CD14-positive monocyte (primary cell): ENCODE measurements at regions not wholly inside any gene's neighbourhood (a gene's known extent, or its start where the extent isn't known, plus 50 kb on each side); places are given as distances from the start of the nearest gene placed in this dataset.
A peak's percentile ranks its signal among the peaks of the same experiment; 100 is the strongest.
"Not testable (repeated sequence)": the region's sequence is repeated elsewhere in the genome, so short reads cannot be mapped to it uniquely, and the experiment has no call there.

Source experiments
- DNase-seq, 3 donors: peaks; one replicate each; pipeline ENCODE4 v3.0.0-alpha.2; 2011 to 2022
- H2AFZ ChIP-seq: 2 replicates; pipeline ENCODE4 v1.6.0; 2012; ENCODE audit warnings: mild to moderate bottlenecking, low read depth, low read length, inconsistent platforms; ENCODE audit not compliant: insufficient read depth, poor library complexity, severe bottlenecking
- H3K27ac ChIP-seq, 2 donors: 1 replicate in 1 of 2; 2 replicates in 1 of 2; pipeline ENCODE4 v1.5.1; 2012 to 2013; ENCODE audit warnings: low read length in 2 of 2, control low read depth in 1 of 2, inconsistent platforms in 1 of 2, low read depth in 1 of 2, mild to moderate bottlenecking in 1 of 2
- H3K27me3 ChIP-seq, 2 donors: one replicate each; pipeline versions ENCODE4 v1.6.0 to v1.6.1; 2011 to 2013; ENCODE audit warnings: low read length in 2 of 2; ENCODE audit not compliant: control insufficient read depth in 2 of 2, insufficient read depth in 2 of 2
- H3K36me3 ChIP-seq, 2 donors: replicated peaks in 1 of 2; 1 replicate in 1 of 2; 2 replicates in 1 of 2; pipeline versions ENCODE4 v1.5.1 to v1.6.1; 2012 to 2013; ENCODE audit warnings: low read length in 2 of 2, control low read depth in 1 of 2, inconsistent platforms in 1 of 2, mild to moderate bottlenecking in 1 of 2; ENCODE audit not compliant: insufficient read depth in 2 of 2, control insufficient read depth in 1 of 2
- H3K4me1 ChIP-seq, 2 donors: 1 replicate in 1 of 2; 2 replicates in 1 of 2; pipeline versions ENCODE4 v1.5.1 to v1.6.1; 2012 to 2013; ENCODE audit warnings: low read length in 2 of 2, control low read depth in 1 of 2, inconsistent platforms in 1 of 2, mild to moderate bottlenecking in 1 of 2, moderate library complexity in 1 of 2; ENCODE audit not compliant: insufficient read depth in 2 of 2, control insufficient read depth in 1 of 2
- H3K4me2 ChIP-seq: replicated peaks from 2 replicates; pipeline ENCODE3; 2012; ENCODE audit warnings: low read length, moderate library complexity, mild to moderate bottlenecking; ENCODE audit not compliant: poor library complexity, severe bottlenecking; ENCODE audit errors: extremely low read depth
- H3K4me3 ChIP-seq, 3 experiments: fragments of 200-600 bp in 1 of 3; sonication (generic) in 1 of 3; replicated peaks in 1 of 3; 1 replicate in 2 of 3; 2 replicates in 1 of 3; pipeline ENCODE4 v1.5.1; 2011 to 2013; ENCODE audit warnings: low read length in 3 of 3, mild to moderate bottlenecking in 3 of 3, control low read depth in 2 of 3, low read depth in 2 of 3, inconsistent platforms in 1 of 3, moderate library complexity in 1 of 3
- H3K79me2 ChIP-seq: 2 replicates; pipeline ENCODE4 v1.6.0; 2012; ENCODE audit warnings: mild to moderate bottlenecking, control low read depth, inconsistent platforms, low read length, moderate library complexity; ENCODE audit not compliant: insufficient read depth
- H3K9ac ChIP-seq: 2 replicates; pipeline ENCODE4 v1.6.0; 2017; ENCODE audit warnings: low read length, mild to moderate bottlenecking; ENCODE audit not compliant: insufficient read depth, poor library complexity, severe bottlenecking
- H3K9me3 ChIP-seq, 2 donors: replicated peaks in 1 of 2; 1 replicate in 1 of 2; 2 replicates in 1 of 2; pipeline versions ENCODE4 v1.5.1 to v1.6.1; 2012 to 2013; ENCODE audit warnings: low read length in 2 of 2, control low read depth in 1 of 2; ENCODE audit not compliant: control insufficient read depth in 1 of 2, insufficient read depth in 1 of 2
- H4K20me1 ChIP-seq: 2 replicates; pipeline ENCODE4 v1.6.0; 2012; ENCODE audit warnings: mild to moderate bottlenecking, low read length, control low read depth, moderate library complexity; ENCODE audit not compliant: insufficient read depth
- H3K27ac Mint-ChIP-seq, 7 donors: one replicate each; pipeline ENCODE4 v1.8.0; 2020; ENCODE audit warnings: mild to moderate bottlenecking in 7 of 7, mixed read lengths in 7 of 7, moderate library complexity in 6 of 7, inconsistent platforms in 2 of 7
- H3K27me3 Mint-ChIP-seq, 3 donors: one replicate each; pipeline ENCODE4 v1.8.0; 2021 to 2022; ENCODE audit warnings: low read depth in 3 of 3, mild to moderate bottlenecking in 3 of 3, mixed read lengths in 3 of 3, moderate library complexity in 3 of 3, inconsistent platforms in 1 of 3
- H3K36me3 Mint-ChIP-seq, 2 donors: one replicate each; pipeline ENCODE4 v1.8.0; 2020; ENCODE audit warnings: mixed read lengths in 2 of 2, inconsistent platforms in 1 of 2, mild to moderate bottlenecking in 1 of 2
- H3K4me1 Mint-ChIP-seq: one replicate; pipeline ENCODE4 v1.8.0; 2020; ENCODE audit warnings: mild to moderate bottlenecking, mixed read lengths
- H3K4me3 Mint-ChIP-seq, 2 donors: one replicate each; pipeline ENCODE4 v1.8.0; 2020; ENCODE audit warnings: mild to moderate bottlenecking in 2 of 2, mixed read lengths in 2 of 2, moderate library complexity in 1 of 2
- H3K9me3 Mint-ChIP-seq, 7 donors: one replicate each; pipeline ENCODE4 v1.8.0; 2020 to 2022; ENCODE audit warnings: mixed read lengths in 7 of 7, mild to moderate bottlenecking in 6 of 7, moderate library complexity in 6 of 7, inconsistent platforms in 2 of 7
- CTCF ChIP-seq: fragments of 200-600 bp; IDR thresholded peaks from one replicate; pipeline ENCODE4 v1.8.0; 2022; ENCODE audit warnings: antibody characterized with exemption, mild to moderate bottlenecking
- WGBS: methylation state at CpG from one replicate; pipeline ENCODE4 v1.1.5; 2013; ENCODE audit warnings: missing lambda C conversion rate; ENCODE audit not compliant: insufficient coverage; 5-methylcytosine and 5-hydroxymethylcytosine counted together
- intact Hi-C, 2 donors: fragments of 100-400 bp; cut with micrococcal nuclease; formaldehyde crosslinking; loops; one replicate each; pipeline versions ENCODE4 v1.15.0 to v1.15.1; 2023

- Mint-ChIP-seq H3K4me3 (no peak overlapping the region), H3K4me1 (peaks cover 46% of the 10 kb centered on the region), H3K27me3 (peaks cover 0 to 2% (median 0%) of the 10 kb centered on the region in 3 donors), H3K36me3 (no peaks in the 10 kb centered on the region), H3K9me3 (no peaks in the 10 kb centered on the region), H3K27ac (no peak overlapping the region)
- H3K9ac ChIP-seq = no peak overlapping the region
- H3K27ac ChIP-seq = no peak overlapping the region
- H3K36me3 ChIP-seq = no peaks in the 10 kb centered on the region
- H3K79me2 ChIP-seq = no peaks in the 10 kb centered on the region
- no peaks in the 10 kb centered on the region for H3K9me3 ChIP-seq
- no peak for TF ChIP-seq CTCF
- no peaks in the 10 kb centered on the region for H3K27me3 ChIP-seq
- H2AFZ ChIP-seq = no peak overlapping the region
- H3K4me3 ChIP-seq = no peak overlapping the region
- intact Hi-C loops = no loop called here
- peaks cover 6 to 27% of the 10 kb centered on the region in 2 donors for H3K4me1 ChIP-seq
- DNase-seq = no peak
- no CpG with 5 or more reads among the region's 1 CpG for WGBS
- H4K20me1 ChIP-seq = no peaks in the 10 kb centered on the region
- H3K4me2 ChIP-seq = no peak overlapping the region
These were observed 372.4 kb downstream of the SFMBT2 start for GRCh38 chr10:7038416-7038815.

GRCh38 chr10:7037434-7037833, 373.4 kb downstream of the SFMBT2 start:
- H2AFZ ChIP-seq, intact Hi-C loops, H3K27me3 ChIP-seq, DNase-seq, H3K4me3 Mint-ChIP-seq, H4K20me1 ChIP-seq, H3K36me3 ChIP-seq, H3K9me3 ChIP-seq, H3K79me2 ChIP-seq, H3K27ac Mint-ChIP-seq, H3K9ac ChIP-seq, H3K9me3 Mint-ChIP-seq, H3K36me3 Mint-ChIP-seq, H3K27me3 Mint-ChIP-seq, H3K4me3 ChIP-seq, H3K27ac ChIP-seq: not testable (repeated sequence)
- H3K4me2 ChIP-seq = peak overlapping the region; percentile 21
- H3K4me1 ChIP-seq = peaks cover 0 to 18% of the 10 kb centered on the region in 2 donors
- peaks cover 36% of the 10 kb centered on the region for H3K4me1 Mint-ChIP-seq
- WGBS = no CpG with 5 or more reads among the region's 2 CpGs
